MM.1S (cell line): ENCODE measurements at regions not wholly inside any gene's neighbourhood (a gene's known extent, or its start where the extent isn't known, plus 50 kb on each side); places are given as distances from the start of the nearest gene placed in this dataset.
"Not testable (repeated sequence)": the region's sequence is repeated elsewhere in the genome, so short reads cannot be mapped to it uniquely, and the experiment has no call there.

Experiments
- DNase-seq: peaks from one replicate; pipeline ENCODE4 v3.0.0-alpha.2; 2015
- H2AFZ ChIP-seq: fragments of 300-600 bp; sonication (generic); 2 replicates; pipeline ENCODE4 v1.6.0; 2016; ENCODE audit warnings: antibody characterized with exemption, low read length
- H3F3A ChIP-seq: fragments of 300-600 bp; sonication (generic); 2 replicates; pipeline ENCODE4 v1.6.1; 2016; ENCODE audit warnings: mild to moderate bottlenecking, antibody characterized with exemption, low read length, moderate library complexity, mixed read lengths; ENCODE audit not compliant: insufficient read depth
- H3K27ac ChIP-seq: fragments of 300-600 bp; sonication (generic); 2 replicates; pipeline ENCODE4 v1.5.1; 2016; ENCODE audit warnings: mild to moderate bottlenecking, low read length
- H3K27me3 ChIP-seq: fragments of 300-600 bp; sonication (generic); replicated peaks from 2 replicates; pipeline ENCODE4 v1.6.0; 2016; ENCODE audit warnings: low read length; ENCODE audit not compliant: insufficient read depth
- H3K36me3 ChIP-seq: fragments of 300-600 bp; sonication (generic); replicated peaks from 2 replicates; pipeline ENCODE4 v1.6.1; 2016; ENCODE audit warnings: mild to moderate bottlenecking, low read length, mixed read lengths; ENCODE audit not compliant: insufficient read depth
- H3K4me1 ChIP-seq: fragments of 300-600 bp; sonication (generic); 2 replicates; pipeline ENCODE4 v1.6.1; 2016; ENCODE audit warnings: low read length, mixed read lengths
- H3K4me2 ChIP-seq: fragments of 300-600 bp; sonication (generic); 2 replicates; pipeline ENCODE4 v1.6.0; 2016; ENCODE audit warnings: low read depth, low read length
- H3K4me3 ChIP-seq: fragments of 300-600 bp; sonication (generic); 2 replicates; pipeline ENCODE4 v1.5.1; 2016; ENCODE audit warnings: low read length, mixed read lengths
- H3K79me2 ChIP-seq: fragments of 300-600 bp; sonication (generic); 2 replicates; pipeline ENCODE4 v1.6.1; 2016; ENCODE audit warnings: mixed run types, low read length, mixed read lengths
- H3K9ac ChIP-seq: fragments of 300-600 bp; sonication (generic); 2 replicates; pipeline ENCODE4 v1.6.1; 2016; ENCODE audit warnings: low read length, mixed read lengths
- H3K9me2 ChIP-seq: fragments of 300-600 bp; sonication (generic); replicated peaks from 2 replicates; pipeline ENCODE4 v1.6.1; 2016; ENCODE audit warnings: mild to moderate bottlenecking, low read length, mixed read lengths; ENCODE audit not compliant: insufficient read depth
- H3K9me3 ChIP-seq: fragments of 300-600 bp; sonication (generic); replicated peaks from 2 replicates; pipeline ENCODE4 v1.6.1; 2016; ENCODE audit warnings: mild to moderate bottlenecking, low read length, mixed read lengths; ENCODE audit not compliant: insufficient read depth
- H4K20me1 ChIP-seq: fragments of 300-600 bp; sonication (generic); 2 replicates; pipeline ENCODE4 v1.6.1; 2016; ENCODE audit warnings: mild to moderate bottlenecking, low read length, moderate library complexity, mixed read lengths; ENCODE audit not compliant: insufficient read depth
- EZH2 ChIP-seq: fragments of 300-600 bp; sonication (generic); optimal IDR thresholded peaks from 2 replicates; pipeline ENCODE3; 2017; ENCODE audit warnings: low read depth, mild to moderate bottlenecking, antibody characterized with exemption, low read length, mixed read lengths
- EZH2phosphoT487 ChIP-seq: fragments of 300-600 bp; sonication (generic); IDR thresholded peaks from 2 replicates; pipeline ENCODE4 v1.6.1; 2018; ENCODE audit warnings: antibody characterized with exemption, low read length
- TF ChIP-seq, protein P1 (sequence below): fragments of 300-600 bp; sonication (generic); IDR thresholded peaks from 2 replicates; pipeline ENCODE4 v1.5.1; 2016; ENCODE audit warnings: antibody characterized with exemption, low read length, mixed read lengths

DNA sequence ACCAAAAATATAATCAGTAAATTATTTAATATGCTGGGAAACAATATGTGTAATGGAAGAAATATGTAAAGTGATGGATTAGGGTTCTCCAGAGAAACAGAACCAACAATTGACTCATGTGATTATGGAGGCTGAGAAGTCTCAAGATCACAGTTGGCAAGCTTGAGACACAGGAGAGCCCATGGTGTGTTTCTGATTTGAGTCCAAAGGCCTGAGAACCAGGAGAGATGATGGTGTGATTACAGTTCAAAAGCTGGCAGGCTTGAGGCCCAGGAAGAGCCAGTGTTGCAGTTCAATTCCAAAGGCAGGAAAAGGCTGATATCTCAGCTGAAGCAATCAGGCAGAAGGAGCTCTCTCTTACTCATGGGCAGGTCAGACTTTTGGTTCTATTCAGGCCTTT is 138.8 kb upstream of the NBPF11 start:
- no peaks in the 10 kb centered on the region for H3K79me2 ChIP-seq
- TF ChIP-seq EZH2 (no peak), EZH2phosphoT487 (no peak)
- TF ChIP-seq, protein P1, sequence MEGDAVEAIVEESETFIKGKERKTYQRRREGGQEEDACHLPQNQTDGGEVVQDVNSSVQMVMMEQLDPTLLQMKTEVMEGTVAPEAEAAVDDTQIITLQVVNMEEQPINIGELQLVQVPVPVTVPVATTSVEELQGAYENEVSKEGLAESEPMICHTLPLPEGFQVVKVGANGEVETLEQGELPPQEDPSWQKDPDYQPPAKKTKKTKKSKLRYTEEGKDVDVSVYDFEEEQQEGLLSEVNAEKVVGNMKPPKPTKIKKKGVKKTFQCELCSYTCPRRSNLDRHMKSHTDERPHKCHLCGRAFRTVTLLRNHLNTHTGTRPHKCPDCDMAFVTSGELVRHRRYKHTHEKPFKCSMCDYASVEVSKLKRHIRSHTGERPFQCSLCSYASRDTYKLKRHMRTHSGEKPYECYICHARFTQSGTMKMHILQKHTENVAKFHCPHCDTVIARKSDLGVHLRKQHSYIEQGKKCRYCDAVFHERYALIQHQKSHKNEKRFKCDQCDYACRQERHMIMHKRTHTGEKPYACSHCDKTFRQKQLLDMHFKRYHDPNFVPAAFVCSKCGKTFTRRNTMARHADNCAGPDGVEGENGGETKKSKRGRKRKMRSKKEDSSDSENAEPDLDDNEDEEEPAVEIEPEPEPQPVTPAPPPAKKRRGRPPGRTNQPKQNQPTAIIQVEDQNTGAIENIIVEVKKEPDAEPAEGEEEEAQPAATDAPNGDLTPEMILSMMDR: no peak
- H3K36me3 ChIP-seq: no peaks in the 10 kb centered on the region
- no peak overlapping the region for H3K9ac ChIP-seq
- no peak for DNase-seq
- no peaks in the 10 kb centered on the region for H3K9me2 ChIP-seq
- H3K4me2 ChIP-seq: no peak overlapping the region
- H3K9me3 ChIP-seq: no peaks in the 10 kb centered on the region
- no peaks in the 10 kb centered on the region for H3F3A ChIP-seq
- H3K27me3 ChIP-seq: no peaks in the 10 kb centered on the region
- H4K20me1 ChIP-seq: no peaks in the 10 kb centered on the region
- H2AFZ ChIP-seq: no peak overlapping the region
- no peak overlapping the region for H3K27ac ChIP-seq
- H3K4me3 ChIP-seq: no peak overlapping the region
- no peaks in the 10 kb centered on the region for H3K4me1 ChIP-seq

DNA sequence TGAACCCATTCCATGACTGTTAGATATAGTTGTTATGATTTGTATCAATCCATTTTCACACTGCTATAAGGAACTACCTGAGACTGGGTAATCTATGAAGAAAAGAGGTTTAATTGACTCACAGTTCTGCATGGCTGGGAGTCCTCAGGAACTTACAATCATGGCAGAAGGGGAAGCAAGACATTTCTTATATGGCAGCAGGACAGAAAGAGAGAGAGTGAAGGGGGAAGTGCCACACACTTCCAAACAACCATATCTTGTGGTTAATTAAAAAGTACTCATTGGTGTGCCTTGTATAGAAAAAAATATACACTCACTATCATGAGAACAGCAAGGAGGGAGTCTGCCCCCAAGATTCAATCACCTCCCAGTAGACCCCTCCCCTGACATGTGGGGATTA is 137.6 kb upstream of the NBPF11 start:
- Histone ChIP-seq H3K9me2 (no peaks in the 10 kb centered on the region), H3K79me2 (no peaks in the 10 kb centered on the region), H3K4me2 (no peak overlapping the region), H3K36me3 (no peaks in the 10 kb centered on the region), H3K27ac (no peak overlapping the region), H3K4me1 (no peaks in the 10 kb centered on the region), H3K4me3 (no peak overlapping the region), H3K27me3 (no peaks in the 10 kb centered on the region), H3K9ac (no peak overlapping the region), H3F3A (no peaks in the 10 kb centered on the region), H4K20me1 (no peaks in the 10 kb centered on the region), H2AFZ (no peak overlapping the region), H3K9me3 (no peaks in the 10 kb centered on the region)
- DNase-seq: no peak
- TF ChIP-seq EZH2phosphoT487 (no peak), EZH2 (no peak)
- TF ChIP-seq, protein P1: no peak

DNA sequence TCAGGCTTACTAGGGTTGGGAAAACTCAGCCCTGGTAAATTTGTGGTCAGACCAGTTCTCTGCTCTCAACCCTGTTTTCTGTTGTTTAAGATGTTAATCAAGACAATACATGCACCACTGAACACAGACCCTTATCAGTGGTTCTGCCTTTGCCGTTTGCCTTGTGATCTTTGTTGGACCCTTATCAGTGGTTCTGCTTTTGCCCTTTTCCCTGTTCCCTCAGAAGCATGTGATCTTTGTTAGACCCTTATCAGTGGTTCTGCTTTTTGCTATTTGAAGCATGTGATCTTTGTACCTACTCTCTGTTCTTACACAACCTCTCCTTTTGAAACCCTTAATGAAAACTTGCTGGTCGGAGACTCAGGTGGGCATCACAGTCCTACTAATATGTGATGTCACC is 133.9 kb upstream of the NBPF11 start:
- H2AFZ ChIP-seq, H3K9me2 ChIP-seq, H3K4me2 ChIP-seq, H3F3A ChIP-seq, H4K20me1 ChIP-seq, H3K27ac ChIP-seq, H3K4me3 ChIP-seq, H3K27me3 ChIP-seq, H3K4me1 ChIP-seq, H3K79me2 ChIP-seq, H3K36me3 ChIP-seq, H3K9me3 ChIP-seq, H3K9ac ChIP-seq, DNase-seq: not testable (repeated sequence)

DNA sequence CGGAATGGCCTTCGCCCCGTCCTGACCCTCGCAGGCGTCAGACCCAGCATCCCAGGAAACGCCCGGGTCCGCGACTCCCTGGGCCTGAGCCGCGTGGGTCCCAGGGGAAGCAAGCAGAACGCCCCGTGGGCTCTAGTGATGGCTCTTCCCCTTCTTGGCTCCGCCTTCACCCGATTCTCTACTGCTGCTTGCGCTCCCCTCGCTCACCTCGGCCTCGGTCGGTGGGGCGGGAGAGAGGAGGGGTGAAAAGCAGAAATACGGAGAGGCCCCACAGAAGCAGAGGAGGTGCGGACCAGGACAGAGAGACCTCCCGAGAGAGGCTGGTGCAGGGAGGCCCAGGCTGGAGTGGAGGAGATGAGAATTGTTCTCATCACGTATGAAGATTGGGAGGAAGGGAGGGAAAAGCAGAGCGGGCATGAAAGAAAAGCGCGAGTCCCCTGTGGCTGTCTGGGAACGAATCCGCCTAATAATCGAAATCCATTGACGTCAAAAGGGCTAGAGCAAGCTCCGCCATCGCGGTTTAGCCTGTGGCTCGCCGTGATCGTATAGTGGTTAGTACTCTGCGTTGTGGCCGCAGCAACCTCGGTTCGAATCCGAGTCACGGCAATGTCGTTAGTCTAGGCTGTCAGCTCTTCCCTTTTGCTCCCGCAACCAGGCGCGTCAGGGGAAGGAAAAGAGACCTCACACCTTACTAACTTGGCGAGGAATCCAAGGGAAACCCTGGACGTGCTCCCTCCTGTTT is 128.9 kb upstream of the NBPF11 start:
- H3K27ac ChIP-seq: not testable (repeated sequence)
- H3K4me3 ChIP-seq: peak overlapping the region; percentile 56

DNA sequence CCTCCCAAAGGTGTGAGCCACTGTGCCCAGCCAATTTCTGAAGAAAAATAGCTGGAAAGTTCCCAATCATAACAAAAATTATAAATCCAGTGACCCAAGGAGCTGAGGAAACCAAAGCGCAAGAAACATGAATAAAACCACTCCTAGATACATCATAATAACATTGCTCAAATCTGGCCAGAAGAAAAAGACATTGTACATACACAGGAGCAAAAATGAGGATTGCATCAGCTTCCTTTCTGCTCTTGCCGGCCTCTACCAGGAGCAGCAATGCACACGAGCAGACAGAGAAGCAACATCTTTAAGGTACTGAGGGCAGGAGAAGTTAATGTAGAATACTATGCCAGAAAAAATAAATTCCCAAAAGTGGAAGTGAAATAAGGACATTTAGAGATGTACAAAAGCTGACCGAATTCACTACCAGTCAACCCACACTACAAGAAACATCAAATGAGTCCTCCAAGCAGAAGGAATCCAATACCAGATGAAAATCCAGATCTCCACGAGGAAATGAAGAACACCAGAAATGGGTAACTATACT is 127.0 kb upstream of the NBPF11 start:
- DNase-seq, H3K4me3 ChIP-seq, H3K4me2 ChIP-seq, H3K9me2 ChIP-seq, H3F3A ChIP-seq, H3K27ac ChIP-seq, H3K27me3 ChIP-seq, H3K79me2 ChIP-seq, H3K4me1 ChIP-seq, H3K9me3 ChIP-seq, H3K36me3 ChIP-seq, H2AFZ ChIP-seq, H4K20me1 ChIP-seq, H3K9ac ChIP-seq: not testable (repeated sequence)

More for the DNA sequence above, 128.9 kb upstream of the NBPF11 start:
- not testable (repeated sequence) for H3K27me3 ChIP-seq, H3K9me2 ChIP-seq, DNase-seq, H3K36me3 ChIP-seq, H3K79me2 ChIP-seq, H3F3A ChIP-seq, H3K4me1 ChIP-seq, H3K9me3 ChIP-seq, H3K9ac ChIP-seq, H4K20me1 ChIP-seq
- peak overlapping the region; percentile 64; the same call in 1 of the 2 replicates for H3K4me2 ChIP-seq
- peak overlapping the region; percentile 39; the same call in 1 of the 2 replicates for H2AFZ ChIP-seq

DNA sequence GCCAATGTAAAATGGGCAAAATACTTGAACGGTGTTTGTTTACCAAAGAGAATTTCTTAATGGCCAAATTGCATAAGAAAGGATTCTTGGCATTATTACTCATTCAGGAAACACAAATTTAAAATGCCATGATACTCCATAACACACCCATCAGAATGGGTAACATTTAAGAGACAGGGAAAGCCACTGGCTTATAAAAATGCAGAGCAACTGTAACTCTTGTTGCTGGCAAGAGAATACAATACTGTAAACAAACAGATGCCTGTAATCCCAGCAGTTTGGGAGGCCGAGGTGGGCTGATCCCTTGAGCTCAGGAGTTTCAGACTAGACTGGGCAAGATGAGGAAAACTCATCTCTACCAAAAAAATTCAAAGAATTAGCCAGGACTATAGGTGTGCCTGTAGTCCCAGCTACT is 125.8 kb upstream of the NBPF11 start:
- H4K20me1 ChIP-seq, H3K27me3 ChIP-seq, H3K36me3 ChIP-seq, H3K9ac ChIP-seq, DNase-seq, H3K27ac ChIP-seq, H3K4me3 ChIP-seq, H3K4me2 ChIP-seq, H3K79me2 ChIP-seq, H2AFZ ChIP-seq, H3K9me3 ChIP-seq, H3K4me1 ChIP-seq, H3K9me2 ChIP-seq, H3F3A ChIP-seq: not testable (repeated sequence)
